Activated CD4-positive, alpha-beta memory T cell treated with anti-CD3 and anti-CD28 coated beads, Interleukin-2, amount 10 ng/mL, durations not matched to agents 7 days and 5 days (primary cell): ENCODE measurements at regions not wholly inside any gene's neighbourhood (a gene's known extent, or its start where the extent isn't known, plus 50 kb on each side); places are given as distances from the start of the nearest gene placed in this dataset.
"Not testable (repeated sequence)": the region's sequence is repeated elsewhere in the genome, so short reads cannot be mapped to it uniquely, and the experiment has no call there.

Experiments used
- CTCF ChIA-PET: fragments of 350-600 bp; sonication (Branson Sonifier 250); formaldehyde crosslinking; loops from one replicate; lab custom pipeline; 2021; ENCODE audit warnings: antibody characterized with exemption, inconsistent platforms; lab: Charles Lee
- POLR2A ChIA-PET: fragments of 350-600 bp; sonication (Branson Sonifier 250); formaldehyde crosslinking; loops from one replicate; lab custom pipeline; 2021; ENCODE audit warnings: antibody characterized with exemption; lab: Charles Lee
- DNase-seq: peaks from one replicate; pipeline ENCODE4 v3.0.0-alpha.2; 2020
- H3K27ac Mint-ChIP-seq: one replicate; pipeline ENCODE4 v1.8.0; 2021; ENCODE audit warnings: mild to moderate bottlenecking, mixed read lengths
- H3K27me3 Mint-ChIP-seq: one replicate; pipeline ENCODE4 v1.8.0; 2021; ENCODE audit warnings: mixed read lengths
- H3K36me3 Mint-ChIP-seq: one replicate; pipeline ENCODE4 v1.8.0; 2021; ENCODE audit warnings: low read depth, mixed read lengths
- H3K4me1 Mint-ChIP-seq: one replicate; pipeline ENCODE4 v1.8.0; 2021; ENCODE audit warnings: mixed read lengths
- H3K4me3 Mint-ChIP-seq: one replicate; pipeline ENCODE4 v1.8.0; 2021; ENCODE audit warnings: mild to moderate bottlenecking, mixed read lengths
- H3K9me3 Mint-ChIP-seq: one replicate; pipeline ENCODE4 v1.8.0; 2021; ENCODE audit warnings: mixed read lengths

- ChIA-PET CTCF (no interaction called here), POLR2A (no interaction called here)
- no peaks in the 10 kb centered on the region for H3K4me1 Mint-ChIP-seq
- DNase-seq, result no peak
- H3K9me3 Mint-ChIP-seq, result no peaks in the 10 kb centered on the region
- H3K36me3 Mint-ChIP-seq, result no peaks in the 10 kb centered on the region
- H3K4me3 Mint-ChIP-seq, result no peak overlapping the region
- no peaks in the 10 kb centered on the region for H3K27me3 Mint-ChIP-seq
- H3K27ac Mint-ChIP-seq, result no peak overlapping the region
Measured at GRCh38 chr13:19058566-19058965, 123.1 kb downstream of the TUBA3C start.

- no peaks in the 10 kb centered on the region for H3K4me1 Mint-ChIP-seq
- DNase-seq, result no peak
- no peak overlapping the region for H3K27ac Mint-ChIP-seq
- no peaks in the 10 kb centered on the region for H3K36me3 Mint-ChIP-seq
- H3K27me3 Mint-ChIP-seq, result no peaks in the 10 kb centered on the region
- CTCF ChIA-PET, result no interaction called here
- H3K4me3 Mint-ChIP-seq, result no peak overlapping the region
- H3K9me3 Mint-ChIP-seq, result no peaks in the 10 kb centered on the region
- POLR2A ChIA-PET, result no interaction called here
Measured at GRCh38 chr13:19057588-19058340, 123.9 kb downstream of the TUBA3C start.

- Mint-ChIP-seq H3K4me1 (no peaks in the 10 kb centered on the region), H3K4me3 (no peak overlapping the region), H3K36me3 (no peaks in the 10 kb centered on the region), H3K27ac (no peak overlapping the region), H3K9me3 (peaks cover 3% of the 10 kb centered on the region), H3K27me3 (no peaks in the 10 kb centered on the region)
- DNase-seq, result no peak
- POLR2A ChIA-PET, result no interaction called here
- CTCF ChIA-PET, result no interaction called here
Measured at GRCh38 chr13:19056984-19057490, 124.6 kb downstream of the TUBA3C start.

- H3K27ac Mint-ChIP-seq, result no peak overlapping the region
- H3K4me3 Mint-ChIP-seq, result no peak overlapping the region
- no peaks in the 10 kb centered on the region for H3K4me1 Mint-ChIP-seq
- H3K9me3 Mint-ChIP-seq, result peaks cover 8% of the 10 kb centered on the region
- DNase-seq, result no peak
- no peaks in the 10 kb centered on the region for H3K36me3 Mint-ChIP-seq
- no peaks in the 10 kb centered on the region for H3K27me3 Mint-ChIP-seq
- ChIA-PET POLR2A (no interaction called here), CTCF (no interaction called here)
Measured at GRCh38 chr13:19056355-19056880, 125.2 kb downstream of the TUBA3C start.

GRCh38 chr13:19055611-19056010, 126.0 kb downstream of the TUBA3C start:
- no peak overlapping the region for H3K27ac Mint-ChIP-seq
- no peaks in the 10 kb centered on the region for H3K4me1 Mint-ChIP-seq
- H3K27me3 Mint-ChIP-seq, result no peaks in the 10 kb centered on the region
- no peaks in the 10 kb centered on the region for H3K36me3 Mint-ChIP-seq
- CTCF ChIA-PET, result no interaction called here
- POLR2A ChIA-PET, result no interaction called here
- no peak for DNase-seq
- peaks cover 8% of the 10 kb centered on the region for H3K9me3 Mint-ChIP-seq
- H3K4me3 Mint-ChIP-seq, result no peak overlapping the region

- CTCF ChIA-PET, result no interaction called here
- no peaks in the 10 kb centered on the region for H3K27me3 Mint-ChIP-seq
- no peak overlapping the region for H3K4me3 Mint-ChIP-seq
- DNase-seq, result no peak
- H3K4me1 Mint-ChIP-seq, result no peaks in the 10 kb centered on the region
- no peak overlapping the region for H3K27ac Mint-ChIP-seq
- H3K36me3 Mint-ChIP-seq, result no peaks in the 10 kb centered on the region
- POLR2A ChIA-PET, result no interaction called here
- peaks cover 8% of the 10 kb centered on the region for H3K9me3 Mint-ChIP-seq
Measured at GRCh38 chr13:19053561-19053960, 128.1 kb downstream of the TUBA3C start.

- Mint-ChIP-seq H3K27ac (no peak overlapping the region), H3K4me1 (no peaks in the 10 kb centered on the region), H3K4me3 (no peak overlapping the region), H3K9me3 (peaks cover 8% of the 10 kb centered on the region), H3K36me3 (no peaks in the 10 kb centered on the region), H3K27me3 (no peaks in the 10 kb centered on the region)
- ChIA-PET POLR2A (no interaction called here), CTCF (no interaction called here)
- no peak for DNase-seq
Measured at GRCh38 chr13:19052931-19053330, 128.7 kb downstream of the TUBA3C start.

GRCh38 chr13:19052180-19052579, 129.4 kb downstream of the TUBA3C start:
- Mint-ChIP-seq H3K4me3 (no peak overlapping the region), H3K27me3 (no peaks in the 10 kb centered on the region), H3K4me1 (no peaks in the 10 kb centered on the region), H3K9me3 (peaks cover 8% of the 10 kb centered on the region), H3K27ac (no peak overlapping the region), H3K36me3 (no peaks in the 10 kb centered on the region)
- no peak for DNase-seq
- CTCF ChIA-PET, result no interaction called here
- POLR2A ChIA-PET, result no interaction called here

- DNase-seq, result no peak
- Mint-ChIP-seq H3K4me1 (no peaks in the 10 kb centered on the region), H3K9me3 (peaks cover 8% of the 10 kb centered on the region), H3K27ac (no peak overlapping the region), H3K27me3 (no peaks in the 10 kb centered on the region), H3K36me3 (no peaks in the 10 kb centered on the region), H3K4me3 (no peak overlapping the region)
- POLR2A ChIA-PET, result no interaction called here
- CTCF ChIA-PET, result no interaction called here
Measured at GRCh38 chr13:19050901-19051300, 130.7 kb downstream of the TUBA3C start.

GRCh38 chr13:19049624-19050023, 132.0 kb downstream of the TUBA3C start:
- POLR2A ChIA-PET, CTCF ChIA-PET, H3K4me1 Mint-ChIP-seq, H3K4me3 Mint-ChIP-seq, H3K27me3 Mint-ChIP-seq, H3K27ac Mint-ChIP-seq, DNase-seq, H3K36me3 Mint-ChIP-seq, H3K9me3 Mint-ChIP-seq: not testable (repeated sequence)

- no peak overlapping the region for H3K27ac Mint-ChIP-seq
- ChIA-PET POLR2A (no interaction called here), CTCF (no interaction called here)
- no peaks in the 10 kb centered on the region for H3K27me3 Mint-ChIP-seq
- no peak overlapping the region for H3K4me3 Mint-ChIP-seq
- H3K4me1 Mint-ChIP-seq, result no peaks in the 10 kb centered on the region
- H3K36me3 Mint-ChIP-seq, result no peaks in the 10 kb centered on the region
- H3K9me3 Mint-ChIP-seq, result peaks cover 8% of the 10 kb centered on the region
- no peak for DNase-seq
Measured at GRCh38 chr13:19048381-19048780, 133.2 kb downstream of the TUBA3C start.

GRCh38 chr13:19023115-19023514, 158.5 kb downstream of the TUBA3C start:
- no peaks in the 10 kb centered on the region for H3K36me3 Mint-ChIP-seq
- no peaks in the 10 kb centered on the region for H3K4me1 Mint-ChIP-seq
- H3K4me3 Mint-ChIP-seq, result no peak overlapping the region
- H3K27me3 Mint-ChIP-seq, result no peaks in the 10 kb centered on the region
- CTCF ChIA-PET, result no interaction called here
- no peak overlapping the region for H3K27ac Mint-ChIP-seq
- no peak for DNase-seq
- POLR2A ChIA-PET, result no interaction called here
- H3K9me3 Mint-ChIP-seq, result no peaks in the 10 kb centered on the region

GRCh38 chr13:19020988-19021387, 160.6 kb downstream of the TUBA3C start:
- Mint-ChIP-seq H3K4me1 (no peaks in the 10 kb centered on the region), H3K36me3 (no peaks in the 10 kb centered on the region), H3K9me3 (no peaks in the 10 kb centered on the region), H3K27me3 (no peaks in the 10 kb centered on the region), H3K4me3 (no peak overlapping the region), H3K27ac (no peak overlapping the region)
- DNase-seq, result no peak
- CTCF ChIA-PET, result no interaction called here
- POLR2A ChIA-PET, result no interaction called here

GRCh38 chr13:18998389-18998788, 183.2 kb downstream of the TUBA3C start:
- H3K27me3 Mint-ChIP-seq, result no peaks in the 10 kb centered on the region
- peaks cover 6% of the 10 kb centered on the region for H3K9me3 Mint-ChIP-seq
- H3K4me1 Mint-ChIP-seq, result no peaks in the 10 kb centered on the region
- ChIA-PET POLR2A (no interaction called here), CTCF (no interaction called here)
- H3K36me3 Mint-ChIP-seq, result no peaks in the 10 kb centered on the region
- no peak for DNase-seq
- H3K4me3 Mint-ChIP-seq, result no peak overlapping the region
- H3K27ac Mint-ChIP-seq, result no peak overlapping the region
